ENCODE measurements at regions not wholly inside any gene's neighbourhood (a gene's known extent, or its start where the extent isn't known, plus 50 kb on each side); places are given as distances from the start of the nearest gene placed in this dataset.
A peak's percentile ranks its signal among the peaks of the same experiment; 100 is the strongest.

DNA sequence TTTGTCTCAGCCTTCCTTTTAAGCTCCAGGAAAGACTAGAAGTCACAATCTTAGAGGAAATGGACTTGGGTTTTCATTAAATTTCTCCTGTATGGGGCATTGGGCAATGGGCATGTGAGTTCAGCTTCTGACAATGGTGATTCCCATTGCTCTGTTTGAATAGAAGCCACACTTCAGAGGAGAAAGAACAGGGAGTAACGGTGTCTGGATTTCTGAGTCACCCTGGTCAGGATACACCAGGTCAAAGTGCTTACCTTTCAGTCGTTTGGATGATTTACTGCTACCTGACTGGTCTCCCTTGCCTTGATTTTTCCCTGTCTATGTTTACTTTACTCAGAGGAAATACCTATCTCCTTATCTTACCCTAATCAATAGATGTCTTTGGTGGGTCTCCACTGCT, 111.7 kb upstream of the VEPH1 start:
- Histone ChIP-seq H3K27me3 (ENCODE audit: insufficient read depth, poor library complexity, severe bottlenecking) (peaks cover 7% of the 10 kb centered on the region), H3K36me3 (ENCODE audit: low read depth) (no peaks in the 10 kb centered on the region), H3K27ac (ENCODE audit: poor library complexity, severe bottlenecking) (no peak overlapping the region), H3K4me1 (ENCODE audit: insufficient read depth, poor library complexity, severe bottlenecking) (no peaks in the 10 kb centered on the region), H3K4me3 (ENCODE audit: severe bottlenecking) (no peak overlapping the region), H3K9me3 (ENCODE audit: severe bottlenecking) (no peaks in the 10 kb centered on the region)
- DNase-seq (ENCODE audit: low spot score) (no peak), ATAC-seq (ENCODE audit: low read depth) (0 out of 3 replicates have a peak, but pooled peaks have one; percentile 25)
- TF ChIP-seq, protein P1, sequence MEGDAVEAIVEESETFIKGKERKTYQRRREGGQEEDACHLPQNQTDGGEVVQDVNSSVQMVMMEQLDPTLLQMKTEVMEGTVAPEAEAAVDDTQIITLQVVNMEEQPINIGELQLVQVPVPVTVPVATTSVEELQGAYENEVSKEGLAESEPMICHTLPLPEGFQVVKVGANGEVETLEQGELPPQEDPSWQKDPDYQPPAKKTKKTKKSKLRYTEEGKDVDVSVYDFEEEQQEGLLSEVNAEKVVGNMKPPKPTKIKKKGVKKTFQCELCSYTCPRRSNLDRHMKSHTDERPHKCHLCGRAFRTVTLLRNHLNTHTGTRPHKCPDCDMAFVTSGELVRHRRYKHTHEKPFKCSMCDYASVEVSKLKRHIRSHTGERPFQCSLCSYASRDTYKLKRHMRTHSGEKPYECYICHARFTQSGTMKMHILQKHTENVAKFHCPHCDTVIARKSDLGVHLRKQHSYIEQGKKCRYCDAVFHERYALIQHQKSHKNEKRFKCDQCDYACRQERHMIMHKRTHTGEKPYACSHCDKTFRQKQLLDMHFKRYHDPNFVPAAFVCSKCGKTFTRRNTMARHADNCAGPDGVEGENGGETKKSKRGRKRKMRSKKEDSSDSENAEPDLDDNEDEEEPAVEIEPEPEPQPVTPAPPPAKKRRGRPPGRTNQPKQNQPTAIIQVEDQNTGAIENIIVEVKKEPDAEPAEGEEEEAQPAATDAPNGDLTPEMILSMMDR (IDR thresholded peaks at IDR 0.05; ENCODE audit: poor library complexity, severe bottlenecking), result no peak

DNA sequence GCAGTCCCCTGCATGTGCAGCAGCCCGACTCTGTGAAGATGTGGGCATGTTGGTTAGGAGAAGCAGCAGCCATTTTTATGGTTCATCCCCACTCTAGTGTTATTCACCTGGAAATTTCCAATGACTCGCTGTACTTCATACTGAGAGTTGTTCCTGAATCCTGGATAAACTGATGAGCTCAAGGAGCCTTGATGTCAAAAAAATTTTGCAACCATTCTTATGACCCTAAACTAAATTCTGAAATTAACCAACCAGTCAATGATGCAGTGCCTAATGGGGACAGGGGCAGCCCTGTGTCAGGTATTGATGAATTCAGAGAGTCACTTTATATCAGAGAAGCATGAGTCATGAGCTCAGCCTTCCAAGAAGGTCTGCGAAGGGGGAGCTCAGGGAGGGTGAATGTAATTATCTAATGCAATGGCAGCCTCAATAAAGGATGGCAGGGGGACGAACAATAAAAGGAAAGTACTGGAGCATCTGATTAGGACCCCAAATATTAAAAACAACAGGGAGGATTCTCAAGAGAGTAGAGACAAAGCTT, 108.4 kb upstream of the VEPH1 start:
- Histone ChIP-seq H3K4me1 (ENCODE audit: insufficient read depth, poor library complexity, severe bottlenecking) (no peaks in the 10 kb centered on the region), H3K9me3 (ENCODE audit: severe bottlenecking) (no peaks in the 10 kb centered on the region), H3K27ac (ENCODE audit: poor library complexity, severe bottlenecking) (no peak overlapping the region), H3K4me3 (ENCODE audit: severe bottlenecking) (no peak overlapping the region), H3K36me3 (ENCODE audit: low read depth) (no peaks in the 10 kb centered on the region), H3K27me3 (ENCODE audit: insufficient read depth, poor library complexity, severe bottlenecking) (no peaks in the 10 kb centered on the region)
- DNase-seq (ENCODE audit: low spot score) (no peak), ATAC-seq (ENCODE audit: low read depth) (no peak)
- TF ChIP-seq, protein P1 (IDR thresholded peaks at IDR 0.05; ENCODE audit: poor library complexity, severe bottlenecking), result no peak

DNA sequence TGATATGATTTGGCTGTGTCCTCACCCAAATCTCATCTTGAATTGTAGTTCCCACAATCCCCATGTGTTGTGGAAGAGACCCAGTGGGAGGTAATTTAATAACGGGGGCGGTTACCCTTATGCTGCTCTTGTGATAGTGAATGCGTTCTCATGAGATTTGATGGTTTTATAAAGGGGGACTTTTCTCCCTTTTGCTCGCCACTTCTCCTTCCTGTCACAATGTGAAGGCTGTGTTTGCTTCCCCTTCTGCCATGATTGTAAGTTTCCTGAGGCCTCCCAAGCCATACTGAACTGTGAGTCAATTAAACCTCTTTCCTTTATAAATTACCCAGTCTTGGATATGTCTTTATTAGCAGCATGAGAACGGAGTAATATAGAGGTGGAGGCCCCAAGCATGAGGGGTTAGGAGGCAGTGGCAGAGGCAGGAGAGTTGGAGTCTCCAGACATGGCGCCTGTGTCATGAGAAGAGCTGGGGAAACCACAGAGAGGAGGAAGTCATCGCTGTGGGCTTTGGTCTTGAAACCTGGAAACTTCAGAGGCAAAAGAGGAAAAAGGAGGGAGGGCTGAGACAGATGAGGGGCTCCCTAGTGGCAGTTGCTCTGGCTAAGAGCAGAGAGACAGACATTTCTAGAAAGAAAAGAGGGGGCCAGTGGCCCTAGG, 107.8 kb upstream of the VEPH1 start:
- no peaks in the 10 kb centered on the region for H3K27me3 ChIP-seq (ENCODE audit: insufficient read depth, poor library complexity, severe bottlenecking)
- no peaks in the 10 kb centered on the region for H3K4me1 ChIP-seq (ENCODE audit: insufficient read depth, poor library complexity, severe bottlenecking)
- H3K27ac ChIP-seq (ENCODE audit: poor library complexity, severe bottlenecking), result no peak overlapping the region
- ATAC-seq (ENCODE audit: low read depth) (no peak), DNase-seq (ENCODE audit: low spot score) (no peak)
- no peaks in the 10 kb centered on the region for H3K36me3 ChIP-seq (ENCODE audit: low read depth)
- no peak overlapping the region for H3K4me3 ChIP-seq (ENCODE audit: severe bottlenecking)
- no peaks in the 10 kb centered on the region for H3K9me3 ChIP-seq (ENCODE audit: severe bottlenecking)
- TF ChIP-seq, protein P1 (IDR thresholded peaks at IDR 0.05; ENCODE audit: poor library complexity, severe bottlenecking), result no peak

DNA sequence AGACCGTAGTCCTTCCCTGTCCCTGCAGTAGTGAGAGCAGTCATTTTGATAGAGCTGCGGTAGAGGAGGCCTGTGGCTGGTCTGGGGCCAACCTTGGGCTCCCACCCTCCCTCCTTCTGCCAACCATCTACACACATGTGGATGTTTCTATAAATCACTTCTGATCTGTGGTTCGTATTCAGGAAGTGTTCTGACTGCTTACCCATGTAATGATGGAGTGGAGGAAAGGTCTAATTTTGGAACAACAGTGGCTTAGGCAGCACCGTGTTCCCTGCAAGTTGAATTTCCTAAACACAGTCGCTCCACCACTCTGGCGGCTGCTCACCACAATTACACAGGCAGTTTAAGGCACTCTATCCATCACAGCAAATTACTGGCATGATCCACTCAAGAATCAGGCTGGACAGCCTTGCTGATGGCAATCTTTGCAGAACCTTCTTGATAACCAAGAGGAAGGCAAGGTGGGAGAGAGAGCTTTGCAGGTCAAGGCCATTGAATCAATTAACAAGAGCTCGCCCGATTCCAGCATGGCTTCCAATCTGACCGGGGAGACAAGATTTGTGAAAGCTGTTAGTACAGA, 104.7 kb upstream of the VEPH1 start:
- no peaks in the 10 kb centered on the region for H3K4me1 ChIP-seq (ENCODE audit: insufficient read depth, poor library complexity, severe bottlenecking)
- H3K27ac ChIP-seq (ENCODE audit: poor library complexity, severe bottlenecking), result no peak overlapping the region
- H3K4me3 ChIP-seq (ENCODE audit: severe bottlenecking), result no peak overlapping the region
- no peak for DNase-seq (ENCODE audit: low spot score)
- H3K27me3 ChIP-seq (ENCODE audit: insufficient read depth, poor library complexity, severe bottlenecking), result no peaks in the 10 kb centered on the region
- ATAC-seq (ENCODE audit: low read depth), result no peak
- no peaks in the 10 kb centered on the region for H3K9me3 ChIP-seq (ENCODE audit: severe bottlenecking)
- TF ChIP-seq, protein P1 (IDR thresholded peaks at IDR 0.05; ENCODE audit: poor library complexity, severe bottlenecking), result no peak
- H3K36me3 ChIP-seq (ENCODE audit: low read depth), result no peaks in the 10 kb centered on the region

DNA sequence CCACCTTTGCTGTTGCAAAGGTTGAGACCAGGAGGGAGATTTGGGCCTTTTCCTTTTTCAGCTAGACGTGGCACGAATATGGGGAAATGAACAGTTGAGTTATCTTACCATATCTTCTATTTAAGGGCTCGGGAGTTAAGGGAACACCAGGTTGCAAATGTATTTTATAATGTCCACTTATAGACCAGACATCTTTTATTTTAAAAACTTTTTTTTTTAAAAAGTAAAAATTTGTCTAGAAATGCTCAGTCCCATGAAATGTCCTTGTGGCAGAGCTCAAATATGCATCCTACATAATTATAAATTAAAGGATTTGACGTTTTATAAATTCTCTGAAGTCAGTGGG, 103.6 kb upstream of the VEPH1 start:
- Histone ChIP-seq H3K4me3 (ENCODE audit: severe bottlenecking) (no peak overlapping the region), H3K4me1 (ENCODE audit: insufficient read depth, poor library complexity, severe bottlenecking) (no peaks in the 10 kb centered on the region), H3K9me3 (ENCODE audit: severe bottlenecking) (no peaks in the 10 kb centered on the region), H3K36me3 (ENCODE audit: low read depth) (no peaks in the 10 kb centered on the region), H3K27me3 (ENCODE audit: insufficient read depth, poor library complexity, severe bottlenecking) (no peaks in the 10 kb centered on the region), H3K27ac (ENCODE audit: poor library complexity, severe bottlenecking) (no peak overlapping the region)
- TF ChIP-seq, protein P1 (IDR thresholded peaks at IDR 0.05; ENCODE audit: poor library complexity, severe bottlenecking), result peak; percentile 63
- DNase-seq (ENCODE audit: low spot score) (no peak), ATAC-seq (ENCODE audit: low read depth) (no peak)

Measured in RWPE2 (cell line).